SK-N-SH (cell line): ENCODE measurements at regions not wholly inside any gene's neighbourhood (a gene's known extent, or its start where the extent isn't known, plus 50 kb on each side); places are given as distances from the start of the nearest gene placed in this dataset.
"Not testable (repeated sequence)": the region's sequence is repeated elsewhere in the genome, so short reads cannot be mapped to it uniquely, and the experiment has no call there.

Experiments
- CHD2 ChIP-seq: fragments of 150-350 bp; IDR thresholded peaks from 2 replicates; pipeline ENCODE4 v1.6.1; 2018; ENCODE audit warnings: low read length; ENCODE audit not compliant: partially characterized antibody
- CTCF ChIP-seq: fragments of 200-600 bp; sonication (generic); IDR thresholded peaks from 2 replicates; pipeline ENCODE4 v1.6.1; 2017; ENCODE audit warnings: antibody characterized with exemption, mild to moderate bottlenecking, moderate library complexity
- EZH2phosphoT487 ChIP-seq: fragments of 200-600 bp; sonication (generic); IDR thresholded peaks from 2 replicates; pipeline ENCODE4 v1.6.1; 2017; ENCODE audit warnings: low read depth, mixed run types, mild to moderate bottlenecking, antibody characterized with exemption, moderate library complexity, borderline replicate concordance
- MAX ChIP-seq: IDR thresholded peaks from 2 replicates; pipeline ENCODE4 v1.4.0; 2012; ENCODE audit warnings: low read depth
- NRF1 ChIP-seq: IDR thresholded peaks from 2 replicates; pipeline ENCODE4 v1.6.1; 2012; ENCODE audit warnings: low read depth, mild to moderate bottlenecking, low read length
- POLR2AphosphoS5 ChIP-seq: IDR thresholded peaks from 2 replicates; pipeline ENCODE4 v1.6.1; 2012; ENCODE audit warnings: low read depth, low read length
- RFX5 ChIP-seq: IDR thresholded peaks from 2 replicates; pipeline ENCODE4 v1.6.1; 2012; ENCODE audit warnings: mild to moderate bottlenecking, improper control_type of control experiment, low read length
- RXRA ChIP-seq: IDR thresholded peaks from 2 replicates; pipeline ENCODE4 v1.4.0; 2012; ENCODE audit warnings: low read depth, mild to moderate bottlenecking, borderline replicate concordance
- YY1 ChIP-seq: IDR thresholded peaks from 2 replicates; pipeline ENCODE4 v1.4.0; 2012; ENCODE audit warnings: low read depth, mild to moderate bottlenecking

- TF ChIP-seq CTCF, YY1, MAX, RXRA, POLR2AphosphoS5, RFX5, EZH2phosphoT487, CHD2, NRF1: not testable (repeated sequence)
Measured at GRCh38 chr12:124223733-124224138, 71.2 kb upstream of the RFLNA start.
